K562 (cell line): ENCODE measurements at regions not wholly inside any gene's neighbourhood (a gene's known extent, or its start where the extent isn't known, plus 50 kb on each side); places are given as distances from the start of the nearest gene placed in this dataset.

Experiments used
- ATAC-seq: fragments of 200-7000 bp; cut with Tn5 transposase; 3 replicates; pipeline ENCODE4 v1.9.1; 2020; ENCODE audit warnings: moderate library complexity
- BruUV-seq: library from RNA; stranded (reverse); fragments of 400-500 nt; replicated peaks from 2 replicates; lab custom pipeline; 2021; lab: Mats Ljungman, UMichigan
- CTCF ChIA-PET: fragments of 300-600 bp; formaldehyde crosslinking; extraction: SDS; loops from one replicate; lab custom pipeline; 2021; ENCODE audit warnings: low intra/inter-chr PET ratio; lab: Yijun Ruan, JAX
- POLR2A ChIA-PET: fragments of 300-600, 350-650 bp; sonication (Branson Sonifier 250); formaldehyde crosslinking; extraction: SDS; loops from one replicate; lab custom pipeline; 2021; ENCODE audit warnings: antibody characterized with exemption, inconsistent platforms; lab: Yijun Ruan, JAX
- DNase-seq, 4 experiments: peaks; one replicate each; pipeline versions ENCODE4 v3.0.0 to v3.0.0-alpha.2; 2011 to 2018; ENCODE audit warnings: low spot score in 3 of 4, mixed read lengths in 3 of 4; ENCODE audit errors: extremely low read depth in 1 of 4
- FAIRE-seq: peaks from 2 replicates; lab custom pipeline; 2011; peaks lifted over from hg19 to GRCh38; lab: Jason Lieb, UNC
- H2AFZ ChIP-seq: 2 replicates; pipeline ENCODE4 v1.6.0; 2011; ENCODE audit warnings: low read depth, low read length, control low read depth, inconsistent platforms
- H3K27ac ChIP-seq: fragments of 200-600 bp; 3 replicates; pipeline ENCODE4 v1.8.0; 2011; ENCODE audit warnings: low read depth, mild to moderate bottlenecking, control low read depth, inconsistent platforms, low read length, moderate library complexity, mixed read lengths; ENCODE audit errors: extremely low read depth
- H3K27me3 ChIP-seq, 2 experiments: fragments of 300-600 bp in 1 of 2; 2 replicates in 1 of 2; 3 replicates in 1 of 2; pipeline versions ENCODE4 v1.6.0 to v1.8.0; 2011; ENCODE audit warnings: inconsistent platforms in 2 of 2, low read length in 2 of 2, mild to moderate bottlenecking in 1 of 2, mixed read lengths in 1 of 2, moderate library complexity in 1 of 2; ENCODE audit not compliant: control insufficient read depth in 2 of 2, insufficient read depth in 2 of 2
- H3K36me3 ChIP-seq: fragments of 300-600 bp; 3 replicates; pipeline ENCODE4 v1.8.0; 2011; ENCODE audit warnings: mild to moderate bottlenecking, low read length, inconsistent platforms; ENCODE audit not compliant: control insufficient read depth, insufficient read depth
- H3K4me1 ChIP-seq, 2 experiments: fragments of 200-600 bp in 1 of 2; replicated peaks in 1 of 2; 2 replicates in 1 of 2; 3 replicates in 1 of 2; pipeline versions ENCODE4 v1.5.1 to v1.8.0; 2011; ENCODE audit warnings: inconsistent platforms in 2 of 2, low read length in 2 of 2, mild to moderate bottlenecking in 1 of 2, mixed read lengths in 1 of 2, moderate library complexity in 1 of 2; ENCODE audit not compliant: control insufficient read depth in 2 of 2, insufficient read depth in 2 of 2
- H3K4me2 ChIP-seq: 2 replicates; pipeline ENCODE4 v1.6.1; 2011; ENCODE audit warnings: low read length, control low read depth, inconsistent platforms, mixed read lengths; ENCODE audit not compliant: insufficient read depth
- H3K4me3 ChIP-seq: fragments of 200-600 bp; sonication (generic), shearing (Covaris generic); 2 replicates; pipeline ENCODE4 v1.5.1; 2016; ENCODE audit warnings: control low read depth, inconsistent platforms
- H3K79me2 ChIP-seq: fragments of 200-600 bp; 3 replicates; pipeline ENCODE4 v1.8.0; 2011; ENCODE audit warnings: low read length, inconsistent platforms; ENCODE audit not compliant: control insufficient read depth, insufficient read depth
- H3K9ac ChIP-seq, 2 experiments: 2 replicates each; pipeline versions ENCODE4 v1.6.0 to v1.6.1; 2011; ENCODE audit warnings: low read depth in 2 of 2, low read length in 2 of 2, control low read depth in 1 of 2, inconsistent platforms in 1 of 2, mild to moderate bottlenecking in 1 of 2, mixed read lengths in 1 of 2; ENCODE audit not compliant: insufficient read depth in 1 of 2
- H3K9me1 ChIP-seq: one replicate; pipeline ENCODE4 v1.6.0; 2011; ENCODE audit warnings: inconsistent platforms, mild to moderate bottlenecking, low read length, moderate library complexity; ENCODE audit not compliant: control insufficient read depth, insufficient read depth
- H3K9me3 ChIP-seq: replicated peaks from 2 replicates; pipeline ENCODE4 v1.5.1; 2011; ENCODE audit warnings: low read depth, low read length, inconsistent platforms; ENCODE audit not compliant: control insufficient read depth, insufficient read depth
- H4K20me1 ChIP-seq: replicated peaks from 2 replicates; pipeline ENCODE4 v1.6.1; 2011; ENCODE audit warnings: low read length, inconsistent platforms, mixed read lengths; ENCODE audit not compliant: control insufficient read depth, insufficient read depth
- MEF2A ChIP-seq: IDR thresholded peaks from 2 replicates; pipeline ENCODE4 v1.6.1; 2011; ENCODE audit warnings: low read depth, mild to moderate bottlenecking, low read length, moderate library complexity; ENCODE audit not compliant: control insufficient read depth
- NFIX ChIP-seq: fragments of 250-450 bp; sonication (Bioruptor Pico); IDR thresholded peaks from 2 replicates; pipeline ENCODE4 v1.4.0; 2020; ENCODE audit warnings: low read depth, mild to moderate bottlenecking, moderate library complexity
- POLR2G ChIP-seq: fragments of 200-400 bp; formaldehyde crosslinking; IDR thresholded peaks from 2 replicates; pipeline ENCODE4 v1.6.1; 2017; ENCODE audit warnings: low read depth, mild to moderate bottlenecking, antibody characterized with exemption, low read length, moderate library complexity
- POLR2H ChIP-seq: IDR thresholded peaks from 2 replicates; pipeline ENCODE4 v1.6.1; 2016; ENCODE audit warnings: missing genetic modification characterization, low read depth, mild to moderate bottlenecking, control low read depth, missing compliant biosample characterization, moderate library complexity
- TFAP4 ChIP-seq: sonication (generic); formaldehyde crosslinking; IDR thresholded peaks from 2 replicates; pipeline ENCODE4 v1.8.0; 2022; ENCODE audit warnings: missing genetic modification reagents, mild to moderate bottlenecking, moderate library complexity, borderline replicate concordance
- ZNF830 ChIP-seq: fragments of 250-450 bp; sonication (Bioruptor Pico); IDR thresholded peaks from 2 replicates; pipeline ENCODE4 v1.5.0; 2021; ENCODE audit warnings: mild to moderate bottlenecking
- WGBS: fragments of 100-300 bp; shearing (Covaris generic); methylation state at CpG from one replicate; pipeline ENCODE4 v1.1.6; 2016; ENCODE audit warnings: low coverage, mixed read lengths; ENCODE audit not compliant: insufficient coverage; ENCODE audit errors: missing lambda C conversion rate; 5-methylcytosine and 5-hydroxymethylcytosine counted together
- in situ Hi-C: fragments of 300-500 bp; cut with MboI; formaldehyde crosslinking; loops from 4 replicates; pipeline ENCODE4 v1.15.0; 2018; ENCODE audit warnings: inconsistent platforms, mixed read lengths
- intact Hi-C: fragments of 100-400 bp; cut with micrococcal nuclease; formaldehyde crosslinking; loops from 2 replicates; pipeline ENCODE4 v1.14.2; 2022

- no peak for TF ChIP-seq POLR2H (tag)
- TF ChIP-seq NFIX (CRISPR knock-in tag), result no peak
- no peak for TF ChIP-seq POLR2G
- TF ChIP-seq ZNF830, result no peak
- TF ChIP-seq TFAP4 (CRISPR knock-in tag), result no peak
- TF ChIP-seq MEF2A, result no peak
- TF ChIP-seq, all 486 proteins: peak for 0
- Histone ChIP-seq H3K9me1 (no peaks in the 10 kb centered on the region), H3K79me2 (no peaks in the 10 kb centered on the region), H3K9me3 (no peaks in the 10 kb centered on the region), H3K27ac (no peak overlapping the region), H4K20me1 (no peaks in the 10 kb centered on the region), H3K36me3 (no peaks in the 10 kb centered on the region), H3K4me1 (no peaks in the 10 kb centered on the region), H3K27me3 (peaks cover 5 to 42% of the 10 kb centered on the region in 2 experiments; a peak in 4 of 5 replicates), H3K9ac (no peak overlapping the region), H2AFZ (no peak overlapping the region), H3K4me2 (no peak overlapping the region), H3K4me3 (no peak overlapping the region)
- in situ Hi-C loops, result no loop called here
- no peak for FAIRE-seq
- ChIA-PET POLR2A (no interaction called here), CTCF (no interaction called here)
- ATAC-seq, result no peak
- intact Hi-C loops, result no loop called here
- no peak for DNase-seq
- no TSS peak for BruUV-seq
- 2% methylated on average over 4 of the region's 4 CpGs for WGBS
Measured at GRCh38 chr1:30258876-30259275, 464.5 kb downstream of the MATN1 start.
